ENCODE measurements at regions not wholly inside any gene's neighbourhood (a gene's known extent, or its start where the extent isn't known, plus 50 kb on each side); places are given as distances from the start of the nearest gene placed in this dataset.

DNA sequence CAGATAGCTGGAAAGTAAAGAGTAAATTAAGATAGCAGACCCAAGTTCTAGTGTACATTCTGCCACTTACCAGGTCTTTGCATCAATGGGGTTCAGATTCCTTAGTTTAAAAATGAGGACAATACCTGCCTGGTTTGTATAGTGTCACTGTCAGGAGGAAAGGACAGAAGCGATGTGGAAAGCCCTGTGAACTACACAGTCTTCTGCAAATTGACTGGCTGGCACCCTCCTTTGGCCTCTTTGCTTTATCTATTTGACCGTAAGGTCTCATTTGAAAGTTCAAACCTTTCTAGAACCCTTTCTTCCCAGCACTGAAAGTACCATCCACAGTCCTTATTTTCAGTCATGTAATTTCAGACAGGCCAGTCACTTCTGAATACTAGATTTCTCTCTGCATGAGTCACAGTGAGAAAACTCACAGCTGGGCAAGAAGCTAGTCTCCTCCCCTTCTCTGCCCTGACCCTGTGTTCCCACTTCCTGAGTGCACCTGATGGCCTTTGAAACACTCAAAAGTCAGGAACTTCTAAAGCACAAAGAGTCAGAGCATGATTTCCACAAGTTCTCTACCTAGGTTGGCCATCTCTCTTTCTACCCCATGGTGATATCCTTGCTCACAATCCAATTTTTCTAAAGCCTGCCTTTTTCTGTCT is 91.3 kb upstream of the RASEF start:
- CTCF ChIA-PET = no interaction called here
- intact Hi-C loops (cut with micrococcal nuclease) = no loop called here
- no peak for DNase-seq
- Mint-ChIP-seq H3K4me1 (ENCODE audit: low read depth) (no peaks in the 10 kb centered on the region), H3K27ac (no peak overlapping the region), H3K36me3 (no peaks in the 10 kb centered on the region), H3K4me3 (no peak overlapping the region), H3K27me3 (no peaks in the 10 kb centered on the region), H3K9me3 (no peaks in the 10 kb centered on the region)
- POLR2A ChIA-PET = no interaction called here

DNA sequence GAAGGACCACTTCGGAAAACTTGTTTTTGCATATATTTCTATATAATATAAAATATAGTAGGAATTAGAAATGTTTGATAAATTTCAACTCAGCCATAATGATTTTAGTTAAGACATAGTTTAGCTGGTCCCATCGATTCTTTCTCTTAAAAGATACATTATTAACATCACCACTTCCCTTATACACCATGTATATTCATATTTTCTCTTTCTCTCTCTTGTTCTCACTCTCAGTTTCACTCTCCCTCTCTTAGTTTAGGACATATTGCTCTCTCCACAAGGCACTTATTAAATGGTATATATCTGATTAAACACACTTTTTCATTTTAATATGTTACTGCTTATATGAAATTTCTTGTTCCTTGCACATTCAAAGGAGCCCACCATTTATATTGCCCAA is 90.1 kb upstream of the RASEF start:
- POLR2A ChIA-PET = no interaction called here

DNA sequence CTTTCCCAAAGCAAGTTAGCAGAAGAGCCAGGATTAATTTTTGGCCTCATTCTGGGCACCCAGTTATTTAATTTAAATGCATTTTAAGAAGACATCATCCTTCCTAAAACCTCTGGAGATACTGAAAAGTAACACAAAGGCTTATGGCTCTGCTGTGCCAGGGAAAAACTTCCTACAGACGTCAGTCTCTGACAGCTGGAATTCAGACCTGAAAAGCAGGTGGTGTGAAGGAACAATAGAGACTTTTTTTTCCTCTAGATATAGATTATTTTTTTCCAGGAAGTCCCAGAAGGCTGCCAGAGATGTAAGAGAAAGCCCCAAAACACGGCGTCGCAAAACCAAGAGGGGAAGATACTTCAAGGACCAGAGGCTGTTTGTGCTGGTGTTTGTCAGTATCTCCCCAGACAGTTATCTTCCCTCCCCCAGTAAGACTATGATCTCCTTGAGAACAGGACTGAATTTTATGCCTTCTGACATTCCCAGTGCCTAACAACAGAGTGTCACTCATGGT is 88.7 kb upstream of the RASEF start:
- CTCF ChIA-PET = no interaction called here
- intact Hi-C loops (cut with micrococcal nuclease) = no loop called here
- POLR2A ChIA-PET = no interaction called here
- no peaks in the 10 kb centered on the region for H3K4me1 Mint-ChIP-seq (ENCODE audit: low read depth)
- no peaks in the 10 kb centered on the region for H3K36me3 Mint-ChIP-seq
- H3K9me3 Mint-ChIP-seq = peaks cover 7% of the 10 kb centered on the region
- DNase-seq = no peak
- no peak overlapping the region for H3K4me3 Mint-ChIP-seq
- no peaks in the 10 kb centered on the region for H3K27me3 Mint-ChIP-seq
- H3K27ac Mint-ChIP-seq = no peak overlapping the region

More for the DNA sequence above, 90.1 kb upstream of the RASEF start:
- Mint-ChIP-seq H3K36me3 (no peaks in the 10 kb centered on the region), H3K4me1 (ENCODE audit: low read depth) (no peaks in the 10 kb centered on the region), H3K9me3 (peaks cover 2% of the 10 kb centered on the region), H3K27me3 (no peaks in the 10 kb centered on the region), H3K27ac (no peak overlapping the region), H3K4me3 (no peak overlapping the region)
- CTCF ChIA-PET = no interaction called here
- intact Hi-C loops (cut with micrococcal nuclease) = no loop called here
- DNase-seq = no peak

DNA sequence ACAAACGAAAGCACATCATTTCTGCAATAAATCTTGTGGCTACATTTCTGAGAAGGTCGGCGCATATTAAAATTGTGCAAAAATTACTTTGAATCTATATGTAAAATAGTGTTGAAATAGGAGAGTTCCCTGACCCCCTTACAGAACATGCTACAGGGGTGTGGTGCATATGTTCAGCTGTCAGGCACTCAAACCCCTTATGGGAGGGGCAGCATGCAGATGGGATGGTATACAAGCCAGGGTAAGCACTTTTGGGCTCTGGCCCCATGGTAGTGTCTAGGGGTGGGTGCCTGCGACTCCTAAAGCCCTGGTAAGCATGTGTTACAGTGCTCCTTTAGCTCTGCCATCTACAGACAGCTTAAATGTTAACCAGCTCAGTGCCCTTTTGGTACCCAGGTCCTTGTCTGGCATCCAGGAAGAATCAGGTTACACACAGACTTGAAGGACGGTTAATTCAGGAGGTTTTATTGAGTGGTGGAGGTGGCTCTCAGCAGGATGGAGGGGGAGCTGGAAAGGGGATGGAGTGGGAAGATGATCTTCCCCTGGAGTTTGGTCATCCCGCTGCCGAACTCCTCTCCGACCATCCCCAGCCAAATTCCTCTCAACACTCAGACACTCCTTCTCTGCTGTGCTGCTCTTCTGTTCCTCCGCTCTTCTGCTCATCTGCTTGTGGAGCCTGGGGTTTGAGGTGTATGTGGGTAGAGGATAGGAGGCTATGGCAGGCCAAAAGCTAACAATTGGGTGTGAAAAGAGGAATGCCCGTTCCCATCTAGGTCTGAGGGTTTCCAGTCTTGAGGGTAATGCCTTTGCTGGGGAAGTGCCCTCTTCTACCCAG is 84.6 kb upstream of the RASEF start:
- DNase-seq = no peak
- POLR2A ChIA-PET = no interaction called here
- intact Hi-C loops (cut with micrococcal nuclease) = no loop called here
- H3K9me3 Mint-ChIP-seq = peaks cover 10% of the 10 kb centered on the region
- no peak overlapping the region for H3K27ac Mint-ChIP-seq
- CTCF ChIA-PET = no interaction called here
- no peak overlapping the region for H3K4me3 Mint-ChIP-seq
- no peaks in the 10 kb centered on the region for H3K27me3 Mint-ChIP-seq
- H3K4me1 Mint-ChIP-seq (ENCODE audit: low read depth) = no peaks in the 10 kb centered on the region
- H3K36me3 Mint-ChIP-seq = no peaks in the 10 kb centered on the region

DNA sequence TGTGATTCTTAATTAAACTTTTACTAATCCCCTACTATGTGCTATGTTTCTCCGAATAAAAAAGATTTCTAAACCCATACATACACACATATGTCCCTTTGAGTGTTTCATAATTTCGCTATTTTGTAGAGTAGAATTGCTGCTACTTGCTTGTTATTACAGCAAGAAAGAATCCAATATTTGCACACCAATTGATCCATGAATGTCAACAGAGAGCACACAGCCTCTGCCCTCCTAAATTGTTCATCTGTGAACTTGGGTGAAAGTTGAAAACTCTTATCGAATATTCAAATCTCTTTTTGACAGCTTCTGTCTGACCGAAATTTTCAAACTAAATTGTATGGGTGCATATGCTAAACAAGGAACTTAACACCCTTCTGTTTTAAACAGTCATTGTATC is 83.4 kb upstream of the RASEF start:
- H3K9me3 Mint-ChIP-seq = peaks cover 10% of the 10 kb centered on the region
- no peak overlapping the region for H3K4me3 Mint-ChIP-seq
- intact Hi-C loops (cut with micrococcal nuclease) = no loop called here
- H3K4me1 Mint-ChIP-seq (ENCODE audit: low read depth) = no peaks in the 10 kb centered on the region
- POLR2A ChIA-PET = no interaction called here
- DNase-seq = no peak
- no peaks in the 10 kb centered on the region for H3K27me3 Mint-ChIP-seq
- no peaks in the 10 kb centered on the region for H3K36me3 Mint-ChIP-seq
- CTCF ChIA-PET = no interaction called here
- no peak overlapping the region for H3K27ac Mint-ChIP-seq

DNA sequence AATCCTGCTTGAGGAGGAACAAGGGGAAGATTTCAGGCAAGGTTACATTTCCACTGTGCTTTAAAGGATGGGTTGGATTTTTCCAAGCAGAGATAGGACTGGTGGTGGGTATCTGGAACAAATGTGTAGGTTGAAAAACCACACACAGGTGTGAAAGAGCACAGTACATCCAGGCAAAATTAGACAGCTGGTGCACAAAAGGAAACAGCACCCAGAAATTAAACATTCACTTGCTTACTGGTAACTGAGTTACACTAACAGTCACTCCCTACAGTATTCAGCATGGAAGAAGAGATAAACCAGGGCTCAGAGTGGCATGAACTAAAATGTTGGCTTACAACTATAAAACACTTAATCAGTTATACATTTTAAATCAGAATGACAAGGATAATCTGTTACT is 81.5 kb upstream of the RASEF start:
- DNase-seq = no peak
- intact Hi-C loops (cut with micrococcal nuclease) = no loop called here
- no peaks in the 10 kb centered on the region for H3K4me1 Mint-ChIP-seq (ENCODE audit: low read depth)
- CTCF ChIA-PET = no interaction called here
- H3K9me3 Mint-ChIP-seq = peaks cover 10% of the 10 kb centered on the region
- H3K27ac Mint-ChIP-seq = no peak overlapping the region
- no peak overlapping the region for H3K4me3 Mint-ChIP-seq
- no peaks in the 10 kb centered on the region for H3K27me3 Mint-ChIP-seq
- POLR2A ChIA-PET = no interaction called here
- no peaks in the 10 kb centered on the region for H3K36me3 Mint-ChIP-seq

DNA sequence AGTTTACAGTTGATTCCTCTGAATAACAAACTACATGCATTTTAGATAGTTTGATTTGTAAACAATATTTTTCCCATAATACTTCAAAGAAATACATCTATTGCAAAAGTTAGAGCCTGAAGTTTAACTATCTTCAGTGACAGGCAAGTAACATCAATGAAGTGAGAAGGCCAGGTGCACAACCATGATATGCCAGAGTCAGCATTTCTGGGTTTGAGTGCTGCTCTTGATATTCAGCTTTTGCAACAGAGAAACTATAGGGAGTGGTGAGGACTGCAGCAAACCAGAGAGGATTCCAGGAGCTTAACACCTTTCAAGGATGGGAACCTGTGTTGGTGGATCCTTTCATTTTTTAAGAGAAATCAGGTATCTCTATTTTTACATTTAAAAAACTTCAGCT is 79.4 kb upstream of the RASEF start:
- no peak for DNase-seq
- Mint-ChIP-seq H3K27ac (no peak overlapping the region), H3K4me3 (no peak overlapping the region), H3K4me1 (ENCODE audit: low read depth) (no peaks in the 10 kb centered on the region), H3K36me3 (no peaks in the 10 kb centered on the region), H3K9me3 (peaks cover 6% of the 10 kb centered on the region), H3K27me3 (no peaks in the 10 kb centered on the region)
- CTCF ChIA-PET = no interaction called here
- intact Hi-C loops (cut with micrococcal nuclease) = no loop called here
- POLR2A ChIA-PET = no interaction called here

DNA sequence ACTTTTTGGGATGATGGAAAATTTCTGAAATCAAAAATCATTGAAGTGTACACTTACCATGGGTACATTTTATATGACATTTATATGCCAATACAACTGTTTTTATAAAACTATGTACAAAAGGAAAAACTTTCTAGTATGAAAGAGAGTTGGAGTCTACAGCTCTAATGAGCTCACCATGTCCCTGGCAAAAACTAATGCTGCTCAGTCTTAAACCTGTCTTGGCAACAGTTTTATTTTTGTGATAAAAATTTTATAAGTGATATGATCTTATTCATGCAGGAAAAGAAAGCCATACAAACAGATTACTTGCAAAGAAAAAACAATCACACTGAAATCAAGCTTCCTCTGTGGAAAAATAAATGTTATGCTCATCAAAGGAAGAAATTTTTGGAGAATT is 78.9 kb upstream of the RASEF start:
- H3K9me3 Mint-ChIP-seq = peaks cover 4% of the 10 kb centered on the region
- no peaks in the 10 kb centered on the region for H3K27me3 Mint-ChIP-seq
- ChIA-PET CTCF (no interaction called here), POLR2A (no interaction called here)
- no peak overlapping the region for H3K27ac Mint-ChIP-seq
- intact Hi-C loops (cut with micrococcal nuclease) = no loop called here
- no peak for DNase-seq
- no peak overlapping the region for H3K4me3 Mint-ChIP-seq
- no peaks in the 10 kb centered on the region for H3K4me1 Mint-ChIP-seq (ENCODE audit: low read depth)
- no peaks in the 10 kb centered on the region for H3K36me3 Mint-ChIP-seq

DNA sequence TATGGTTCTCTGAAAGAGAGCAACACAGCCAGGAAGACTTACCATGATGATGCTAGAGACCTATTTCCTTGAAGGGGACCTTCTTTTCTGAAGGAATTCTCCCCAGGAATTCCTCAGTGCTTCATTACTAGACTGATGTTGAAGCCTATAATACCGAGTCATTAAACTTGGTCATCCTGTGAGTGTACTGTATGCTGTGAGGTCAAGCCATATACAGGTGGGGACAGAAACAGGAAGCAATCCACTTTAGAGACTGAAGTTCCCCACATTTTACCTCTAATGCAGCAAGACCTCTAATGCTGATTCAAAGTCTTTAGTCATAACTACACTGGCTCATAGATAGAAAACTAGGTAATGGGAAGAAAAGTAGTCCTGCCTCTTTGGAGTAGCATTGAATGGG is 77.1 kb upstream of the RASEF start:
- Mint-ChIP-seq H3K4me3 (no peak overlapping the region), H3K27ac (no peak overlapping the region), H3K36me3 (no peaks in the 10 kb centered on the region), H3K9me3 (peaks cover 4% of the 10 kb centered on the region), H3K4me1 (ENCODE audit: low read depth) (no peaks in the 10 kb centered on the region), H3K27me3 (no peaks in the 10 kb centered on the region)
- DNase-seq = no peak
- POLR2A ChIA-PET = no interaction called here
- CTCF ChIA-PET = no interaction called here
- intact Hi-C loops (cut with micrococcal nuclease) = no loop called here

DNA sequence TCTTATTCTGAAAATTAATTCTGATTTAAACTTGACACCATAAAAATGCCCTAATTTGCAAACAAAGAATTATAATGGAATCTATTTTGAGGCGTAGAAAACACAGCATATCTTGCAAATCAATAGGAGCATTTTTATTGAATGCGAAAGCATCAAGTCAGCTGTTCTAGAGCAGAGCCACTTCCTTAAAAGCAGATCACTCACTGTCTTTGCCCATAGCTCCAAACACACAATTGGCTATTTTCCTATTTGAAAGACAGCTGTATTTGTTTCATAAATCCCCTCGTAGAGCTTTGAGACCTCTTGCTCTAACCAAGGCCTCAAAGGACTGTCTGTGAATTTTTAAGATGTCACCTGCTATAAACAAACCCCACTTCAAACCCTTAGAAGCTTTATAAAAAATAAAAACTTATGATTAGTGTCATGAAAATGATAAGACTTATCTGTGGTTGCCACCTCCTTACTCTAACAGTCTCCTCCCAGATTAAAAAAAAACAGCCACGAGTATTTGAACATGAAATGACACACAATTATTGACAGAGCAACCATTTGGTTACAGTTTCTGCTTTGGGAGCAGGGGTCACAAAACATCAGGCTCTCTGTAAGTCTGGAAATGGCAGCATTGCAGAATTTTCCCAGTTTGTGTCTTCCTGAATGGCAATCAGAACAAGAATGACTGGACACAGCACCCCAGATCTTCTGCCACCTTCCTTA is 75.6 kb upstream of the RASEF start:
- H3K4me1 Mint-ChIP-seq (ENCODE audit: low read depth) = no peaks in the 10 kb centered on the region
- no peak overlapping the region for H3K4me3 Mint-ChIP-seq
- no peak for DNase-seq
- no peak overlapping the region for H3K27ac Mint-ChIP-seq
- H3K27me3 Mint-ChIP-seq = no peaks in the 10 kb centered on the region
- ChIA-PET POLR2A (no interaction called here), CTCF (no interaction called here)
- no peaks in the 10 kb centered on the region for H3K9me3 Mint-ChIP-seq
- intact Hi-C loops (cut with micrococcal nuclease) = no loop called here
- H3K36me3 Mint-ChIP-seq = no peaks in the 10 kb centered on the region

DNA sequence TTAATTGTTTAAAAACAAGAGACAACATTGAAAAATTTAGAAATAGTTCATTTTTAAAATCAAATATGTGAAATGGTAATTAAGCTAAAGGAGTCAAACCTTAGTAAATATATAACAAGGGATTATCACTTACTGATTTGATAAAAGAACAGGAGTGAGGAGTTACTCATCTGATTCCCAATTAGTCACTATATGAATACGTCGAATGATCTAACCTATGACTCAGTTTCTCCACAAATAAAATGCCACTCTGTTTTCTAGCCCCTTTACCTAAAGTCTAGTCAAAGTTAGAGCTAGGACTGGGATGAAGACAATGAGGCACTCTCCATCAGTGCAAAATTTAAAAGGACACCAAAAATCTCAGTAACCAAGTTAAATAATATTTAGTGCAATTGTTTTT is 70.4 kb upstream of the RASEF start:
- Mint-ChIP-seq H3K4me1 (ENCODE audit: low read depth) (no peaks in the 10 kb centered on the region), H3K27me3 (no peaks in the 10 kb centered on the region), H3K4me3 (no peak overlapping the region), H3K27ac (no peak overlapping the region), H3K36me3 (no peaks in the 10 kb centered on the region), H3K9me3 (peaks cover 2% of the 10 kb centered on the region)
- ChIA-PET CTCF (no interaction called here), POLR2A (no interaction called here)
- intact Hi-C loops (cut with micrococcal nuclease) = no loop called here
- no peak for DNase-seq

DNA sequence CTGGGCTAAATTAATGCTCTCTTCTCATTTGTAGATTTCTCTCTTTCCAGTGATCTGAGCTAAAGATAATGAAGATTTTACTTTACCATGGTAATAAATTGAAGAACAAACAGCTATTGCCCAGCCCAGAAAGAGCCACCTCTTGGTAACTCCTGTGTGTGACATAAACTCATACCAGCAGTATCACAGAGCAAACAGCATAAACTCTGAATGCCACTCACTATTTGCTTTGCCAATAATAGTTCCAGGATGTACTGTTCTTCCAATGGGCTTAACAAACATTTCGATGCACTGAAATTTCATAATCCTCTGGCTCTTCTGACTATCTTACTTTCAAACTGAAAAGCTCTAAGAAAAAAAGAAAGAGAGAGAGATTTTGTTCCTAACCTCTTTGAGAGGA is 69.8 kb upstream of the RASEF start:
- no peaks in the 10 kb centered on the region for H3K36me3 Mint-ChIP-seq
- H3K9me3 Mint-ChIP-seq = peaks cover 2% of the 10 kb centered on the region
- intact Hi-C loops (cut with micrococcal nuclease) = no loop called here
- ChIA-PET CTCF (no interaction called here), POLR2A (no interaction called here)
- no peak overlapping the region for H3K4me3 Mint-ChIP-seq
- no peak overlapping the region for H3K27ac Mint-ChIP-seq
- no peaks in the 10 kb centered on the region for H3K4me1 Mint-ChIP-seq (ENCODE audit: low read depth)
- no peaks in the 10 kb centered on the region for H3K27me3 Mint-ChIP-seq
- no peak for DNase-seq

DNA sequence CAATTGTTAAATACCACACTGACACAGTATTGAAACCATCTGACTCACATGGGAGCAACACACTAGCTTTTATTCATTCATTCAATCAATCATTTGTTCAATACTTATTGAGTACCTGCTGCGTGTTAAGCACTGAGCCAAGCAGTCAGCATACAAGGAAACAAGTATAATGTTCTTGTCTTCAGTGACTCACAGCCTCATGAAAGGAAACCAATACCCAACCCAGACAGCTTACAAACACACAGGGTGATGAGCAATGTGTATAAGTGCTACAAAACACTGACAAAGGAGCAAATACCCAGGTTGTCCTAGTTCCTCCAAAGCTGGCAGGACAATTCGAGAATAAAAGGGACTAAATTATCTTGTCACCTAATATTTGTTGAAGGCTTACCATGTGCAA is 67.6 kb upstream of the RASEF start:
- DNase-seq = no peak
- no peaks in the 10 kb centered on the region for H3K36me3 Mint-ChIP-seq
- H3K27ac Mint-ChIP-seq = no peak overlapping the region
- H3K9me3 Mint-ChIP-seq = peaks cover 2% of the 10 kb centered on the region
- POLR2A ChIA-PET = no interaction called here
- no peaks in the 10 kb centered on the region for H3K27me3 Mint-ChIP-seq
- H3K4me3 Mint-ChIP-seq = no peak overlapping the region
- intact Hi-C loops (cut with micrococcal nuclease) = no loop called here
- no peaks in the 10 kb centered on the region for H3K4me1 Mint-ChIP-seq (ENCODE audit: low read depth)
- CTCF ChIA-PET = no interaction called here

Measured in activated CD4-positive, alpha-beta memory T cell treated with anti-CD3 and anti-CD28 coated beads for 36 hours (primary cell).